ENCODE measurements at regions not wholly inside any gene's neighbourhood (a gene's known extent, or its start where the extent isn't known, plus 50 kb on each side); places are given as distances from the start of the nearest gene placed in this dataset.
"Not testable (repeated sequence)": the region's sequence is repeated elsewhere in the genome, so short reads cannot be mapped to it uniquely, and the experiment has no call there.

- CTCF ChIA-PET: no interaction called here
- no peak for TF ChIP-seq CTCF (IDR thresholded peaks at IDR 0.05; ENCODE audit: control extremely low read depth, extremely low read depth, low read depth, missing control alignments)
- DNase-seq (ENCODE audit: extremely low spot score): no peak
- POLR2A ChIA-PET: no interaction called here
Measured at GRCh38 chr13:87554045-87554444, 117.1 kb upstream of the SLITRK5 start.

- POLR2A ChIA-PET: no interaction called here
- no peak for TF ChIP-seq CTCF (IDR thresholded peaks at IDR 0.05; ENCODE audit: control extremely low read depth, extremely low read depth, low read depth, missing control alignments)
- no peak for DNase-seq (ENCODE audit: extremely low spot score)
- CTCF ChIA-PET: no interaction called here
Measured at GRCh38 chr13:87557788-87558187, 113.4 kb upstream of the SLITRK5 start.

GRCh38 chr13:87561580-87561979, 109.6 kb upstream of the SLITRK5 start:
- POLR2A ChIA-PET; DNase-seq (ENCODE audit: extremely low spot score); CTCF ChIA-PET: not testable (repeated sequence)

GRCh38 chr13:87570669-87571068, 100.5 kb upstream of the SLITRK5 start:
- no peak for TF ChIP-seq CTCF (IDR thresholded peaks at IDR 0.05; ENCODE audit: control extremely low read depth, extremely low read depth, low read depth, missing control alignments)
- no peak for DNase-seq (ENCODE audit: extremely low spot score)
- POLR2A ChIA-PET: no interaction called here
- CTCF ChIA-PET: no interaction called here

GRCh38 chr13:87582399-87582798, 88.8 kb upstream of the SLITRK5 start:
- POLR2A ChIA-PET: no interaction called here
- TF ChIP-seq CTCF (IDR thresholded peaks at IDR 0.05; ENCODE audit: control extremely low read depth, extremely low read depth, low read depth, missing control alignments): no peak
- CTCF ChIA-PET: no interaction called here

GRCh38 chr13:87590518-87590917, 80.7 kb upstream of the SLITRK5 start:
- POLR2A ChIA-PET: no interaction called here
- no peak for TF ChIP-seq CTCF (IDR thresholded peaks at IDR 0.05; ENCODE audit: control extremely low read depth, extremely low read depth, low read depth, missing control alignments)
- CTCF ChIA-PET: no interaction called here
- no peak for DNase-seq (ENCODE audit: extremely low spot score)

More at GRCh38 chr13:87582399-87582798, 88.8 kb upstream of the SLITRK5 start:
- no peak for DNase-seq (ENCODE audit: extremely low spot score)

- POLR2A ChIA-PET; DNase-seq (ENCODE audit: extremely low spot score); CTCF ChIA-PET: not testable (repeated sequence)
Measured at GRCh38 chr13:87604437-87604836, 66.7 kb upstream of the SLITRK5 start.

GRCh38 chr13:87607266-87607665, 63.9 kb upstream of the SLITRK5 start:
- ChIA-PET POLR2A (no interaction called here), CTCF (no interaction called here)
- DNase-seq (ENCODE audit: extremely low spot score): no peak
- TF ChIP-seq CTCF (IDR thresholded peaks at IDR 0.05; ENCODE audit: control extremely low read depth, extremely low read depth, low read depth, missing control alignments): no peak
